Adrenal gland (tissue), 9 donors: ENCODE measurements at regions not wholly inside any gene's neighbourhood (a gene's known extent, or its start where the extent isn't known, plus 50 kb on each side); places are given as distances from the start of the nearest gene placed in this dataset.
A peak's percentile ranks its signal among the peaks of the same experiment; 100 is the strongest.

Experiments used
- DNase-seq, 7 donors: peaks; one replicate each; pipeline ENCODE4 v3.0.0-alpha.2; 2019 to 2020
- H3K27ac ChIP-seq, 5 donors: fragments of 200-600 bp; sonication (generic) in 4 of 5; 1 replicate in 3 of 5; 2 replicates in 2 of 5; pipeline versions ENCODE4 v1.5.1 to v1.8.0; 2016 to 2020; ENCODE audit warnings: mild to moderate bottlenecking in 1 of 5
- H3K27me3 ChIP-seq: fragments of 200-600 bp; 2 replicates; pipeline ENCODE4 v1.8.0; 2021
- H3K36me3 ChIP-seq, 2 donors: fragments of 200-600 bp; replicated peaks in 1 of 2; 1 replicate in 1 of 2; 2 replicates in 1 of 2; pipeline versions ENCODE4 v1.5.1 to v1.8.0; 2018 to 2022
- H3K4me1 ChIP-seq, 2 donors: fragments of 200-600 bp; replicated peaks in 1 of 2; 1 replicate in 1 of 2; 2 replicates in 1 of 2; pipeline versions ENCODE4 v1.5.1 to v1.8.0; 2018 to 2021
- H3K4me3 ChIP-seq, 4 donors: fragments of 200-600 bp; sonication (generic) in 3 of 4; one replicate each; pipeline ENCODE4 v1.5.1; 2016 to 2018
- H3K9me3 ChIP-seq, 3 donors: fragments of 200-600 bp; sonication (generic) in 1 of 3; replicated peaks in 1 of 3; 1 replicate in 2 of 3; 2 replicates in 1 of 3; pipeline versions ENCODE4 v1.5.1 to v1.8.0; 2016 to 2021
- POLR2A ChIP-seq, 2 donors: fragments of 450-650 bp; IDR thresholded peaks; one replicate each; pipeline ENCODE4 v1.6.1; 2017; ENCODE audit warnings: antibody characterized with exemption in 2 of 2, mild to moderate bottlenecking in 2 of 2, moderate library complexity in 1 of 2
- WGBS, 4 donors: extraction: QIAGEN DNeasy Blood & Tissue Kit in 2 of 4; methylation state at CpG; one replicate each; pipeline versions ENCODE4 v1.1.5 to v1.1.7; 2013 to 2017; 5-methylcytosine and 5-hydroxymethylcytosine counted together
- intact Hi-C, 2 donors: fragments of 100-400 bp; cut with DNase I; formaldehyde crosslinking; loops; one replicate each; pipeline versions ENCODE4 v1.14.1 to v1.15.0; 2022 to 2023
- TF ChIP-seq, protein P1 (sequence below), 6 experiments: fragments of 450-650 bp in 4 of 6; fragments of 200-600 bp in 2 of 6; sonication (generic) in 1 of 6; IDR thresholded peaks; 1 replicate in 5 of 6; 2 replicates in 1 of 6; pipeline versions ENCODE4 v1.5.1 to v1.8.0; 2016 to 2021; ENCODE audit warnings: antibody characterized with exemption in 6 of 6, mild to moderate bottlenecking in 2 of 6, moderate library complexity in 1 of 6
- donor health status: healthy with polysubstance abuse.
- donor health status: Bipolar disorder and iron deficiency.
- donor health status: DM: yes; HTN: yes; CAD: no.
- donor health status: DM: no; HTN: no; CAD: no.
- donor health status: DM: no; HTN: no; CAD: no.

DNA sequence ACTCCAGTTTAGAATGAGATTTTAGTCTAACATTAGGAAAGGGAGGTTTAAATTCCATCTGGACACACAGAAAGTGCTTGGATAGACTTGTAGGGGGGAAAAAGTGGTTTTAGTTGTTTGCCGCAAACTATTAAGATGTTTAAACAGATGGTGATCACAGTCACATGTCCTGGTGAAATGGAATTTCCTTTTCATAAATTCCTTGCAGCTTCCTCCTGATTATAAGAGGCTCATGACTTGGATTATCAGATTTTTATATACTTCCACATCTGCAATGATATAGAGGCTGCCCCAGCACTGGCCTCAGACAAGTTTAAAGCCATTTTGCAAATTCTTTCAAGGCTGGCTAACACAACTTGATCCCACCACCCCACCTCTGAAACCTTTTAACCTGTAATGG, 106.4 kb upstream of the ARMC3 start:
- no peak for TF ChIP-seq POLR2A (IDR thresholded peaks at IDR 0.05)
- TF ChIP-seq, protein P1, sequence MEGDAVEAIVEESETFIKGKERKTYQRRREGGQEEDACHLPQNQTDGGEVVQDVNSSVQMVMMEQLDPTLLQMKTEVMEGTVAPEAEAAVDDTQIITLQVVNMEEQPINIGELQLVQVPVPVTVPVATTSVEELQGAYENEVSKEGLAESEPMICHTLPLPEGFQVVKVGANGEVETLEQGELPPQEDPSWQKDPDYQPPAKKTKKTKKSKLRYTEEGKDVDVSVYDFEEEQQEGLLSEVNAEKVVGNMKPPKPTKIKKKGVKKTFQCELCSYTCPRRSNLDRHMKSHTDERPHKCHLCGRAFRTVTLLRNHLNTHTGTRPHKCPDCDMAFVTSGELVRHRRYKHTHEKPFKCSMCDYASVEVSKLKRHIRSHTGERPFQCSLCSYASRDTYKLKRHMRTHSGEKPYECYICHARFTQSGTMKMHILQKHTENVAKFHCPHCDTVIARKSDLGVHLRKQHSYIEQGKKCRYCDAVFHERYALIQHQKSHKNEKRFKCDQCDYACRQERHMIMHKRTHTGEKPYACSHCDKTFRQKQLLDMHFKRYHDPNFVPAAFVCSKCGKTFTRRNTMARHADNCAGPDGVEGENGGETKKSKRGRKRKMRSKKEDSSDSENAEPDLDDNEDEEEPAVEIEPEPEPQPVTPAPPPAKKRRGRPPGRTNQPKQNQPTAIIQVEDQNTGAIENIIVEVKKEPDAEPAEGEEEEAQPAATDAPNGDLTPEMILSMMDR (IDR thresholded peaks at IDR 0.05), result no peak
- H3K36me3 ChIP-seq, result no peaks in the 10 kb centered on the region
- no peak for DNase-seq
- intact Hi-C loops, result no loop called here
- no peaks in the 10 kb centered on the region for H3K9me3 ChIP-seq
- H3K4me3 ChIP-seq, result no peak overlapping the region
- H3K4me1 ChIP-seq, result no peaks in the 10 kb centered on the region
- WGBS, 4 donors, result 65 to 79% (median 72%) methylated on average over 1 of the region's 1 CpG
- H3K27me3 ChIP-seq, result no peaks in the 10 kb centered on the region
- no peak overlapping the region for H3K27ac ChIP-seq

DNA sequence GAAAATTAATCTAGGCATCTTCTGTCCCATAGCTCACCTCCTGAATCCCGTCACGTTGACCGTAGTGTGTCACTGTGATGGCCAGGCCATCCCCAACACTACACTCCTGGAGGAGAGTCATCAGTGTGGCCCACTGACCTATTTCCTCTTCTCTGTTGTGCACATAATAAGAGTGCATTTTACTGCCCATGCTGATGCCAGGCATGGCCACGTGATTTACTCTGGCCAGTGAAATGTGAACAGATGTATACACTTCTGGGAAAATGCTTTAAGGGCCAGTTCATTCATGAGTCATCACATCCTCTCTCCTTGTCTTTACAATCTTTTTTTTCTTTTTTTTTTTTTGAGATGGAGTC, 101.9 kb upstream of the PIP4K2A start:
- no peaks in the 10 kb centered on the region for H3K9me3 ChIP-seq
- no peak for TF ChIP-seq POLR2A (IDR thresholded peaks at IDR 0.05)
- TF ChIP-seq, protein P1 (IDR thresholded peaks at IDR 0.05), result no peak
- WGBS, 4 donors, result 75 to 85% (median 76%) methylated on average over 4 of the region's 4 CpGs
- DNase-seq, result peak in 1 of 7 donors; percentile 23
- no peaks in the 10 kb centered on the region for H3K27me3 ChIP-seq
- H3K36me3 ChIP-seq, result no peaks in the 10 kb centered on the region
- intact Hi-C loops, result no loop called here
- H3K4me1 ChIP-seq, result no peaks in the 10 kb centered on the region
- H3K27ac ChIP-seq, result no peak overlapping the region
- no peak overlapping the region for H3K4me3 ChIP-seq

DNA sequence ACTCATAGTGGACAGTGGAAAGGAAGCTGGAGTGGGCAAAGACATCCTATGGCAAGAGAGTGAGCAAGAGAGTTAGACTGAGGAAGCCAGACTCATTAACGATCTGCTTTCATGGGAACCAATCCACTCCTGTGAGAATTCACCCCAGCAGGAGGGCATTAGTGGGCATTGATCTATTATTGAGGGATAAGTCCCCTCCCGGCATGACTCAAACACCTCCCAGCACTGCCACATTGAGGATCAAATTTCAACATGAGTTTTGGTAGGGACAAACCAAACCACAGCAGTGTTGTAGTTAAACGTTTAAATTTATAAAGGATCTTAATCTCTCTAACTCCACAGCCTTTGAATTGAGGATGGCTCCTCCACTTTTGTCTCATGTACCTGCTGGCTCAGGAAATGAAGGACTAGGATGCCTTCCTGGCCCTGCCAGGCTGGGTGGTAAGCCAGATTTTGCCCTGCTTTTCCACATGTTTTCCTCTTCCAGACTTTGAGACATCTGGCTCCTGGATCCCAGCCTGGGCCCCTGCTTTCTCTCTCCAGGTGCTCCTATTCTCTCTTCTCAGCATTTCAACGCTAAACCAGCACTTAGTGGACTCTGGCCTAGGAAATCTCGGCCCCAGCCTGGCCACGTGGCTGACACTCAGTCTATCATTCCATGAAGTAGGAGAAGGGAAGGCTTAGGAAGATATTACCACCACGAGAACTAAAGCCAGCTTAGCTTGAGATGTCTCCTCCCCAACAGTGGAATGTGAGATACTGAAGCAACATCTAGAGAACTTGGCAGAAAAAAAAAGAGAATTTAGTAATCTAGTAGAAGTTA, 96.5 kb upstream of the PIP4K2A start:
- Histone ChIP-seq H3K4me1 (no peaks in the 10 kb centered on the region), H3K27me3 (no peaks in the 10 kb centered on the region), H3K9me3 (no peaks in the 10 kb centered on the region), H3K27ac (no peak overlapping the region), H3K36me3 (no peaks in the 10 kb centered on the region), H3K4me3 (no peak overlapping the region)
- no peak for DNase-seq
- TF ChIP-seq POLR2A (IDR thresholded peaks at IDR 0.05), result no peak
- TF ChIP-seq, protein P1 (IDR thresholded peaks at IDR 0.05), result no peak
- intact Hi-C loops, result no loop called here
- 61 to 75% (median 65%) methylated on average over 7 of the region's 7 CpGs for WGBS, 4 donors

DNA sequence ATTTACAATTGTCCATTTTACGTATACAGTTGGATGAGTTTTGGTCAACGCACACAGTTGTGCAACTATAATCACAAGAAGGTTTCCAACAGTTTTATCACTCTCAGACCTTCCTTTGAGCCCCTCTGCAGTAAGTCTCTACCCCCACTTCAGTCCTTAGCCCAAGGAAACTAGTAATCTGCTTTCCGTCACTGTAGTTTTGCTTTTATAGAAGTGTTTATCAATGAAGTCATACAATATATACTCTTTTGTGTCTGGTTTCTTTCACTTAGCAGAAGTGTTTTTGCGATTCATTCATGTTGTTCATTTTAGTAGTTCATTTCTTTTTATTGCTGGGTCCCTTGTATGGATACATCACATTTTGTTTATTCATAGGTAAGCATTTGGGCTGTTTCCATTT, 92.9 kb upstream of the PIP4K2A start:
- 85 to 98% (median 92%) methylated on average over 4 of the region's 4 CpGs for WGBS, 4 donors
- Histone ChIP-seq H3K36me3 (no peaks in the 10 kb centered on the region), H3K27ac (no peak overlapping the region), H3K4me1 (peaks cover 0 to 5% of the 10 kb centered on the region in 2 donors), H3K27me3 (no peaks in the 10 kb centered on the region), H3K4me3 (no peak overlapping the region), H3K9me3 (no peaks in the 10 kb centered on the region)
- intact Hi-C loops, result no loop called here
- no peak for DNase-seq
- TF ChIP-seq, protein P1 (IDR thresholded peaks at IDR 0.05), result no peak
- no peak for TF ChIP-seq POLR2A (IDR thresholded peaks at IDR 0.05)
